ENCODE measurements at regions not wholly inside any gene's neighbourhood (a gene's known extent, or its start where the extent isn't known, plus 50 kb on each side); places are given as distances from the start of the nearest gene placed in this dataset.

GRCh38 chr16:79790854-79791253, 190.3 kb upstream of the MAF start:
- TF ChIP-seq CTCF (conservative IDR thresholded peaks at IDR 0.05), result no peak
- Histone ChIP-seq H3K14ac (ENCODE audit: insufficient read depth, low read length) (no peak overlapping the region), H4K5ac (ENCODE audit: insufficient read length, low read depth, low read length) (no peak overlapping the region), H2AK5ac (ENCODE audit: insufficient read length, low read length) (no peak overlapping the region), H3K4me1 (ENCODE audit: insufficient read depth, low read length) (no peaks in the 10 kb centered on the region; the same call in 1 of the 2 replicates), H3K9ac (ENCODE audit: extremely low read depth, insufficient read length, low read length) (no peak overlapping the region), H3K56ac (ENCODE audit: insufficient read length, low read depth, low read length) (no peak overlapping the region), H3K27me3 (ENCODE audit: insufficient read depth, low read length) (no peaks in the 10 kb centered on the region), H2BK120ac (ENCODE audit: low read depth, low read length, poor library complexity, severe bottlenecking) (no peak overlapping the region), H3K23me2 (ENCODE audit: insufficient read length, low read depth, low read length, poor library complexity, severe bottlenecking) (no peaks in the 10 kb centered on the region), H3K9me3 (ENCODE audit: control insufficient read depth, low read depth, low read length) (no peaks in the 10 kb centered on the region), H4K20me1 (ENCODE audit: control insufficient read depth, insufficient read depth, insufficient read length) (no peaks in the 10 kb centered on the region), H3K27ac (ENCODE audit: insufficient read length, low read depth, low read length) (no peak overlapping the region), H2BK12ac (ENCODE audit: insufficient read length, low read depth, low read length) (no peak overlapping the region), H3K4me2 (ENCODE audit: insufficient read depth, insufficient read length, low read length) (no peak overlapping the region), H2BK15ac (ENCODE audit: low read depth, low read length) (no peak overlapping the region), H3K18ac (ENCODE audit: insufficient read length, low read depth, low read length) (no peak overlapping the region), H3K4ac (ENCODE audit: low read depth, low read length) (no peak overlapping the region), H3T11ph (ENCODE audit: low read length) (no peak overlapping the region), H3K79me1 (ENCODE audit: insufficient read depth, low read depth, low read length, poor library complexity, severe bottlenecking) (no peaks in the 10 kb centered on the region), H3K79me2 (ENCODE audit: insufficient read depth, low read length) (no peaks in the 10 kb centered on the region), H2BK20ac (ENCODE audit: low read depth, low read length, poor library complexity, severe bottlenecking) (no peak overlapping the region), H2AFZ (ENCODE audit: low read length) (no peak overlapping the region), H3K23ac (ENCODE audit: insufficient read length, low read depth, low read length) (no peak overlapping the region), H2BK5ac (ENCODE audit: insufficient read length, low read length) (no peak overlapping the region), H4K91ac (ENCODE audit: insufficient read length, low read depth, low read length) (no peak overlapping the region), H4K8ac (replicated peaks; ENCODE audit: insufficient read length, low read depth, low read length) (no peak overlapping the region)
- Mint-ChIP-seq H3K4me3 (no peak overlapping the region), H3K36me3 (ENCODE audit: insufficient read depth in 1 of 3, low read depth in 3 of 3) (no peaks in the 10 kb centered on the region), H3K27me3 (ENCODE audit: low read depth) (no peaks in the 10 kb centered on the region; the same call in 1 of the 2 replicates), H3K4me1 (peaks cover 8 to 10% of the 10 kb centered on the region in 2 experiments), H3K9me3 (no peaks in the 10 kb centered on the region), H3K27ac (no peak overlapping the region)
- no CpG with 5 or more reads among the region's 6 CpGs for WGBS (ENCODE audit: extremely low coverage, insufficient read length, low lambda C conversion rate)
- no peak for DNase-seq

Data from H9 (cell line).